GM12864 (cell line): ENCODE measurements at regions not wholly inside any gene's neighbourhood (a gene's known extent, or its start where the extent isn't known, plus 50 kb on each side); places are given as distances from the start of the nearest gene placed in this dataset.

Source experiments
- DNase-seq: peaks from one replicate; pipeline ENCODE4 v3.0.0-alpha.2; 2011; ENCODE audit warnings: low read depth
- H3K4me3 ChIP-seq: 2 replicates; pipeline ENCODE4 v1.5.1; 2011; ENCODE audit warnings: mild to moderate bottlenecking, low read depth, low read length, control low read depth
- TF ChIP-seq, protein P1 (sequence below): IDR thresholded peaks from 2 replicates; pipeline ENCODE4 v1.5.1; 2011; ENCODE audit warnings: low read depth, mild to moderate bottlenecking, moderate library complexity, low read length, control low read depth, inconsistent platforms; ENCODE audit errors: missing control alignments

DNA sequence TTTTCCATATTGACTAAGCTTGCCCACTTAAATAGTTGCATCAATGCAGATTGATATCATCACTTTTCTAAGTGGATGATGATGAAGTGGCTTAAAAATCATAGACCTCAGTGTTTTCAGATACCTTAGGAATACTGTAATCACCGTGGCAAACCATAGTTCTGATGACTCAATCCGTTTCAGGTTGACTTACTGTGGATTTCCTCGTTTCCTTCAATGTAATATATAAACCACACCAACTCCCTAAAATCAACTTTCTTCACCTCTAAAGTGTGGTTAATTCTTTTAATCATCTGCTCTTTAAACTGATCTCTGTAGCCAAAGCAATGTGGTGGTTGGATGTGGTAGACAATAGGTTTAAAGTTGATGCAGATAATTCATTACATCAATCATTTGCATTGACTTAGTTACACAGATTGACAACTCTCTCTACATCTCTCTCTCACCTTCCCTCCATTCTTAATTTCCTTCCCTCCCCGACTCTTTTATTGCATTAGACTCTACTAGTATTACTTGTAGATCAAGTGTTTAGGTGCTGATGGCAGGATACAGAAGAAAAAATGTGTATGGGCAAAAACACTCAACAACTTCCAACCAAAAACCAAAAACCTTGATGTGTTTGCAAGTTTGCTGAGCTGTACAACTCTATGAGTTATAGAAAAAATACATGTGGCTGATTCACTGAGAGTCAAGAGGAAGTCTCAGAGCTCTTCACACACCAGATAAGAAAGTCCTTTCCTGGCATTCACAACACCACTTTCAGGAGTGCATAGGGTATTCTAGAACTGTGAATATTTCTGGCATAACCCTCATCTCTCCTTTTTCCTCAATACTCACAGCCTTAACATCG lies 243.5 kb downstream of the NFKBIZ start:
- TF ChIP-seq, protein P1, sequence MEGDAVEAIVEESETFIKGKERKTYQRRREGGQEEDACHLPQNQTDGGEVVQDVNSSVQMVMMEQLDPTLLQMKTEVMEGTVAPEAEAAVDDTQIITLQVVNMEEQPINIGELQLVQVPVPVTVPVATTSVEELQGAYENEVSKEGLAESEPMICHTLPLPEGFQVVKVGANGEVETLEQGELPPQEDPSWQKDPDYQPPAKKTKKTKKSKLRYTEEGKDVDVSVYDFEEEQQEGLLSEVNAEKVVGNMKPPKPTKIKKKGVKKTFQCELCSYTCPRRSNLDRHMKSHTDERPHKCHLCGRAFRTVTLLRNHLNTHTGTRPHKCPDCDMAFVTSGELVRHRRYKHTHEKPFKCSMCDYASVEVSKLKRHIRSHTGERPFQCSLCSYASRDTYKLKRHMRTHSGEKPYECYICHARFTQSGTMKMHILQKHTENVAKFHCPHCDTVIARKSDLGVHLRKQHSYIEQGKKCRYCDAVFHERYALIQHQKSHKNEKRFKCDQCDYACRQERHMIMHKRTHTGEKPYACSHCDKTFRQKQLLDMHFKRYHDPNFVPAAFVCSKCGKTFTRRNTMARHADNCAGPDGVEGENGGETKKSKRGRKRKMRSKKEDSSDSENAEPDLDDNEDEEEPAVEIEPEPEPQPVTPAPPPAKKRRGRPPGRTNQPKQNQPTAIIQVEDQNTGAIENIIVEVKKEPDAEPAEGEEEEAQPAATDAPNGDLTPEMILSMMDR: no peak
- H3K4me3 ChIP-seq: no peak overlapping the region
- no peak for DNase-seq

GRCh38 chr3:102094506-102094905 lies 245.2 kb downstream of the NFKBIZ start:
- no peak for DNase-seq
- TF ChIP-seq, protein P1: no peak
- no peak overlapping the region for H3K4me3 ChIP-seq

- TF ChIP-seq, protein P1: no peak
- no peak for DNase-seq
Measured at GRCh38 chr3:102095383-102095782, 246.1 kb downstream of the NFKBIZ start.

DNA sequence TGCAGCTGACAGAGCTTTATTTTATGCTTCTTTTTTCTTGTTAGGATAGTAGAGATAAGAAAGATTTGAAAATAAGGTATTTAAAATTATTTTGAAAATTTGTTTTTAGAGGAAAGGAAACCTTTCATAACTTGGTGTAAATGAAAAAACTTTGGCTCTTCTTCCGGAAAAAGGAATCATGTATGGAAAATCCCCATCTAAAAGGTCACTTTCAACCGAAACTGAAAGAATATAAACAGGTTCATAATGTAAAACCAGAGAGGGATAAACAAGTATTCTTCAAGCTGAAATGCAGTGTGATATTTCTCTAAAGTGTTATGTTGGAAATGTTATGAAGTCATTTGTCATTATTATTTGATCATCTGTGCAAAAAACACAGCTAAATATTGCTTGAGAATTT lies 246.8 kb downstream of the NFKBIZ start:
- H3K4me3 ChIP-seq: no peak overlapping the region
- TF ChIP-seq, protein P1: no peak
- no peak for DNase-seq

More at GRCh38 chr3:102095383-102095782, 246.1 kb downstream of the NFKBIZ start:
- no peak overlapping the region for H3K4me3 ChIP-seq

DNA sequence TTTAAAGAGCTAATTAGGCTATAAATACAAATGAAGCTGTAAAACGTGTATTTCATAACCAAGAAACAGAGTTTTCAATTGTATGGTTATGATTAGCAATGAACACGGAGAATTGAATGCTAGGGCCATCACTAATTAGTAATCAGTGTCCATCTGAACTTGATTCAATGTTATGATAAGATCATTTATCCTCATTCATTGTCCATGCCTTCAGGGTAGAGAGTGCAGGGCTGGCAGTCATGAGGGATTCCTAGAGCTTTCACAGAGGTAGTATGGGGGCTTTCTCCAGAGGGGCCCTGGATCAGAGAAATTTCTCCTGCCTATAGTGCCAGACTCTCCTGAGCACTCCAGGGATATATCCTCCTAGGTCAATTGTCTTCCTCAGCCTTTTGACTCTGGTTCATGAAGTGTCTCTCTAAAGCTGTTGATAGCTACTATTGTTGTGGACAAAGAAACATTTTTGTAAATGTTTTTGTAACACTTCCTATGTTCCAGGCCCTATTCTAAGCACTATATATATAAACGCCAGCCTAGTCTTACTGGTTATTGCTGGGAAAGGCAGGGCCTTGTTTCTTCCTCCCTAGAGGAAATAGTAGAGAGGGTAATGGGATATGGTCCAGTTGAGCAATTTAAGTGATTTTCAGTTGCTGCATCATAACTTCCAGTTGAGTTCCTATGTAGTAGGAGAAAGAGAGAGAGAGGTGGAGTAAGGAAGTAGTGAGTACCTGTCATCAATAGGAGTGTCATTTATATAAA lies 249.0 kb downstream of the NFKBIZ start:
- H3K4me3 ChIP-seq: no peak overlapping the region
- no peak for DNase-seq
- TF ChIP-seq, protein P1: no peak

- no peak for DNase-seq
- TF ChIP-seq, protein P1: no peak
- H3K4me3 ChIP-seq: no peak overlapping the region
Measured at GRCh38 chr3:102099913-102100312, 250.6 kb downstream of the NFKBIZ start.
